Astrocyte (in vitro differentiated cells and primary cell): ENCODE measurements at regions not wholly inside any gene's neighbourhood (a gene's known extent, or its start where the extent isn't known, plus 50 kb on each side); places are given as distances from the start of the nearest gene placed in this dataset.

Experiments
- DNase-seq: peaks from one replicate; pipeline ENCODE4 v3.0.0-alpha.2; 2010; ENCODE audit warnings: low read depth
- FAIRE-seq: peaks from 2 replicates; lab custom pipeline; 2011; peaks lifted over from hg19 to GRCh38; lab: Jason Lieb, UNC
- H2AFZ ChIP-seq: 2 replicates; pipeline ENCODE4 v1.6.0; 2012; ENCODE audit warnings: low read depth, low read length, inconsistent platforms
- H3K27ac ChIP-seq: 2 replicates; pipeline ENCODE4 v1.5.1; 2011; ENCODE audit warnings: low read depth, low read length, inconsistent platforms
- H3K27me3 ChIP-seq: 2 replicates; pipeline ENCODE4 v1.6.0; 2011; ENCODE audit warnings: low read length, inconsistent platforms; ENCODE audit not compliant: insufficient read depth
- H3K36me3 ChIP-seq: 2 replicates; pipeline ENCODE4 v1.5.1; 2011; ENCODE audit warnings: low read length, inconsistent platforms; ENCODE audit not compliant: insufficient read depth
- H3K4me1 ChIP-seq: 2 replicates; pipeline ENCODE4 v1.5.1; 2011; ENCODE audit warnings: low read length, inconsistent platforms; ENCODE audit not compliant: insufficient read depth
- H3K4me2 ChIP-seq: 2 replicates; pipeline ENCODE4 v1.6.0; 2012; ENCODE audit warnings: low read length, inconsistent platforms
- H3K4me3 ChIP-seq: 2 replicates; pipeline ENCODE4 v1.5.1; 2011; ENCODE audit warnings: low read depth, mild to moderate bottlenecking, low read length, inconsistent platforms; ENCODE audit not compliant: insufficient read depth
- H3K79me2 ChIP-seq: 2 replicates; pipeline ENCODE4 v1.6.0; 2012; ENCODE audit warnings: mild to moderate bottlenecking, low read length, inconsistent platforms; ENCODE audit not compliant: insufficient read depth
- H3K9ac ChIP-seq: 2 replicates; pipeline ENCODE4 v1.6.0; 2012; ENCODE audit warnings: mild to moderate bottlenecking, low read length, inconsistent platforms
- H3K9me3 ChIP-seq: 2 replicates; pipeline ENCODE4 v1.5.1; 2012; ENCODE audit warnings: low read depth, mild to moderate bottlenecking, low read length, inconsistent platforms; ENCODE audit not compliant: insufficient read depth
- H4K20me1 ChIP-seq: 2 replicates; pipeline ENCODE4 v1.6.0; 2012; ENCODE audit warnings: low read length, inconsistent platforms; ENCODE audit not compliant: insufficient read depth
- H3K27ac Mint-ChIP-seq: one replicate; pipeline ENCODE4 v1.8.0; 2021; ENCODE audit warnings: mild to moderate bottlenecking, mixed read lengths; ENCODE audit not compliant: unreplicated experiment
- H3K27me3 Mint-ChIP-seq: one replicate; pipeline ENCODE4 v1.8.0; 2021; ENCODE audit warnings: low read depth, mixed read lengths; ENCODE audit not compliant: unreplicated experiment
- H3K36me3 Mint-ChIP-seq: one replicate; pipeline ENCODE4 v1.8.0; 2021; ENCODE audit warnings: low read depth, mixed read lengths; ENCODE audit not compliant: unreplicated experiment
- H3K4me1 Mint-ChIP-seq: one replicate; pipeline ENCODE4 v1.8.0; 2021; ENCODE audit warnings: low read depth, mixed read lengths; ENCODE audit not compliant: unreplicated experiment
- H3K4me3 Mint-ChIP-seq: one replicate; pipeline ENCODE4 v1.8.0; 2021; ENCODE audit warnings: mild to moderate bottlenecking, moderate library complexity, mixed read lengths; ENCODE audit not compliant: unreplicated experiment
- H3K9me3 Mint-ChIP-seq: one replicate; pipeline ENCODE4 v1.8.0; 2021; ENCODE audit warnings: mild to moderate bottlenecking, mixed read lengths; ENCODE audit not compliant: unreplicated experiment
- EZH2 ChIP-seq: IDR thresholded peaks from 2 replicates; pipeline ENCODE4 v1.6.1; 2012; ENCODE audit warnings: mild to moderate bottlenecking, low read length, inconsistent platforms; ENCODE audit not compliant: insufficient read depth
- TF ChIP-seq, protein P1 (sequence below): IDR thresholded peaks from 2 replicates; pipeline ENCODE4 v1.5.1; 2011; ENCODE audit warnings: low read depth, mild to moderate bottlenecking, inconsistent platforms, low read length, moderate library complexity; ENCODE audit not compliant: insufficient read depth

DNA sequence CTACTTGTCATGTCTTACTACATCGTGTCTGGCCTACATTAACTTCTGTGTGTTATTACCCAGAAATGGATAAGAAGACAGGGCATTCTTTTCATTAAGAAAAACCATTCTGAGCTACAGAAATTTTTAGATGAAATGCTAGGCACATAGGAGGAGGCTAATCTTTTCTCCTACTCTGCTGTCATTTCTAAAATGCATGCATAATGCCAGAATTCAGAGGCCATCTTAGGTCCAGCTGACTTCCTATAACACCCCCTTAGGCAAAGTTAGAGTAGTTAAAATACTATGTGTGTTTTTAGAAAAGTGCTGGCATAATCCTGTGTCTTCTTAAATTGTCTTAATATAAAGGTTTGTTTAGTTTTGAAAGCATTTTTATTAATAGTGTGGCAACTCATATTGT, 352.6 kb downstream of the CSNK1G3 start:
- Histone ChIP-seq H2AFZ (no peak overlapping the region), H3K36me3 (no peaks in the 10 kb centered on the region), H4K20me1 (no peaks in the 10 kb centered on the region), H3K9me3 (no peaks in the 10 kb centered on the region), H3K79me2 (no peaks in the 10 kb centered on the region), H3K27ac (no peak overlapping the region), H3K4me2 (no peak overlapping the region), H3K9ac (no peak overlapping the region), H3K4me1 (no peaks in the 10 kb centered on the region), H3K27me3 (no peaks in the 10 kb centered on the region), H3K4me3 (no peak overlapping the region)
- no peak for DNase-seq
- TF ChIP-seq EZH2 = no peak
- TF ChIP-seq, protein P1, sequence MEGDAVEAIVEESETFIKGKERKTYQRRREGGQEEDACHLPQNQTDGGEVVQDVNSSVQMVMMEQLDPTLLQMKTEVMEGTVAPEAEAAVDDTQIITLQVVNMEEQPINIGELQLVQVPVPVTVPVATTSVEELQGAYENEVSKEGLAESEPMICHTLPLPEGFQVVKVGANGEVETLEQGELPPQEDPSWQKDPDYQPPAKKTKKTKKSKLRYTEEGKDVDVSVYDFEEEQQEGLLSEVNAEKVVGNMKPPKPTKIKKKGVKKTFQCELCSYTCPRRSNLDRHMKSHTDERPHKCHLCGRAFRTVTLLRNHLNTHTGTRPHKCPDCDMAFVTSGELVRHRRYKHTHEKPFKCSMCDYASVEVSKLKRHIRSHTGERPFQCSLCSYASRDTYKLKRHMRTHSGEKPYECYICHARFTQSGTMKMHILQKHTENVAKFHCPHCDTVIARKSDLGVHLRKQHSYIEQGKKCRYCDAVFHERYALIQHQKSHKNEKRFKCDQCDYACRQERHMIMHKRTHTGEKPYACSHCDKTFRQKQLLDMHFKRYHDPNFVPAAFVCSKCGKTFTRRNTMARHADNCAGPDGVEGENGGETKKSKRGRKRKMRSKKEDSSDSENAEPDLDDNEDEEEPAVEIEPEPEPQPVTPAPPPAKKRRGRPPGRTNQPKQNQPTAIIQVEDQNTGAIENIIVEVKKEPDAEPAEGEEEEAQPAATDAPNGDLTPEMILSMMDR = no peak
- FAIRE-seq = no peak
- no peak overlapping the region for H3K27ac Mint-ChIP-seq
- no peak overlapping the region for H3K4me3 Mint-ChIP-seq
- H3K4me1 Mint-ChIP-seq = no peaks in the 10 kb centered on the region
- H3K27me3 Mint-ChIP-seq = no peaks in the 10 kb centered on the region
- peaks cover 3% of the 10 kb centered on the region for H3K36me3 Mint-ChIP-seq
- H3K9me3 Mint-ChIP-seq = no peaks in the 10 kb centered on the region

DNA sequence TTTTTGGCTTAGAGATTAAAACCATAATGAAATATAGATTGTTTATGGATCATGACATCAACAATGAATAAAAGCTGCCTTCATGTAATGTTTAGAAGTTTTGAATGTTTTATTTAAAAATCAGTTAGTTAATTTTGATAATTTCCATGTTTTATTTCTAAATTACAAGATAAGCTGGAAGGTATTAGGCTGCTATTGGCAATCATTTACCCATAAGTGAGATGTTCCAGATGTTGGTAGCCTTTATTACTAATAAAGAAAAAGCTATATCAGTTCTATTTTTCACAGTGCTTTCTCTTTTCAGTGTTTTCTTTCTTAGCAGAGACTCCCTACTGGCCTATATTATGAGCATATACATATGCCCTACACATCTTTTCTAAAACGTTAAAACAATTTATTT, 347.0 kb downstream of the CSNK1G3 start:
- no peak for FAIRE-seq
- Histone ChIP-seq H3K27me3 (no peaks in the 10 kb centered on the region), H3K9me3 (no peaks in the 10 kb centered on the region), H3K4me3 (no peak overlapping the region), H2AFZ (no peak overlapping the region), H3K27ac (no peak overlapping the region), H3K4me1 (no peaks in the 10 kb centered on the region), H3K9ac (no peak overlapping the region), H4K20me1 (no peaks in the 10 kb centered on the region), H3K4me2 (no peak overlapping the region), H3K79me2 (no peaks in the 10 kb centered on the region), H3K36me3 (no peaks in the 10 kb centered on the region)
- no peak overlapping the region for H3K4me3 Mint-ChIP-seq
- no peak overlapping the region for H3K27ac Mint-ChIP-seq
- H3K4me1 Mint-ChIP-seq = no peaks in the 10 kb centered on the region
- no peaks in the 10 kb centered on the region for H3K9me3 Mint-ChIP-seq
- TF ChIP-seq, protein P1 = no peak
- TF ChIP-seq EZH2 = no peak
- no peaks in the 10 kb centered on the region for H3K36me3 Mint-ChIP-seq
- DNase-seq = no peak
- no peaks in the 10 kb centered on the region for H3K27me3 Mint-ChIP-seq

DNA sequence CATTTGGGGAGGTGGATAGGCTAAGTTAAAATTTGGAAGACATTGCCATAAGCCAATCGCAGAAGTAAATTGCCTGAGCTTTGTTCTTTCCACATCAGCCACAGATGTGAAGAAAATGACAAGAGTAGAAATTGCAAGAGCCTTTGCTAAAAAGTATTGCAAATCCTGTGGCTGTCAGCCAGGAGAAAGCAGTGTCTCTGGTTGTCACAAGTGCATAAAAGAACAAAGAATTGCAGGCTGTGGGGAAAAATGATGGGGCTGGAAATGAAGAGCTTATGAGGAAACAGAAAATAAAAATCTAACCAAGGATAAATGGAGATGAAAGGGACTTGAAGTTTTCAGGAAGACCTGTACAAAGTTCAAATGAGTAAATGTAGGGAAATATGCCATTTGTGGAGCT, 344.8 kb downstream of the CSNK1G3 start:
- no peaks in the 10 kb centered on the region for H3K9me3 ChIP-seq
- no peaks in the 10 kb centered on the region for H3K4me1 ChIP-seq
- H3K9me3 Mint-ChIP-seq = no peaks in the 10 kb centered on the region
- no peak overlapping the region for H3K27ac Mint-ChIP-seq
- H3K4me3 Mint-ChIP-seq = no peak overlapping the region
- no peak for DNase-seq
- no peak for TF ChIP-seq EZH2
- TF ChIP-seq, protein P1 = no peak
- H3K4me3 ChIP-seq = no peak overlapping the region
- no peak overlapping the region for H3K4me2 ChIP-seq
- no peaks in the 10 kb centered on the region for H3K79me2 ChIP-seq
- H2AFZ ChIP-seq = no peak overlapping the region
- H3K4me1 Mint-ChIP-seq = no peaks in the 10 kb centered on the region
- H3K9ac ChIP-seq = no peak overlapping the region
- H3K27ac ChIP-seq = no peak overlapping the region
- H3K36me3 ChIP-seq = no peaks in the 10 kb centered on the region
- H4K20me1 ChIP-seq = no peaks in the 10 kb centered on the region
- no peak for FAIRE-seq
- no peaks in the 10 kb centered on the region for H3K27me3 ChIP-seq
- H3K36me3 Mint-ChIP-seq = no peaks in the 10 kb centered on the region
- no peaks in the 10 kb centered on the region for H3K27me3 Mint-ChIP-seq
